Muscle layer of colon (tissue), 2 donors: ENCODE measurements at regions not wholly inside any gene's neighbourhood (a gene's known extent, or its start where the extent isn't known, plus 50 kb on each side); places are given as distances from the start of the nearest gene placed in this dataset.

Experiments used
- H3K27ac ChIP-seq: one replicate; pipeline ENCODE4 v1.7.0; 2013; ENCODE audit warnings: low read depth, mild to moderate bottlenecking, low read length, moderate library complexity
- H3K27me3 ChIP-seq, 2 donors: one replicate each; pipeline ENCODE4 v1.7.0; 2013; ENCODE audit warnings: low read length in 2 of 2, mild to moderate bottlenecking in 2 of 2; ENCODE audit not compliant: insufficient read depth in 2 of 2, control insufficient read depth in 1 of 2
- H3K36me3 ChIP-seq: one replicate; pipeline ENCODE4 v1.7.0; 2013; ENCODE audit warnings: mild to moderate bottlenecking, low read length; ENCODE audit not compliant: insufficient read depth
- H3K4me1 ChIP-seq: one replicate; pipeline ENCODE4 v1.7.0; 2013; ENCODE audit warnings: mild to moderate bottlenecking, low read length; ENCODE audit not compliant: insufficient read depth
- H3K4me3 ChIP-seq, 2 donors: one replicate each; pipeline ENCODE4 v1.7.0; 2013; ENCODE audit warnings: low read length in 2 of 2, low read depth in 1 of 2, mild to moderate bottlenecking in 1 of 2, moderate library complexity in 1 of 2
- H3K9ac ChIP-seq: one replicate; pipeline ENCODE4 v1.7.0; 2013; ENCODE audit warnings: low read length
- H3K9me3 ChIP-seq: one replicate; pipeline ENCODE4 v1.7.0; 2013; ENCODE audit warnings: mild to moderate bottlenecking, low read length
- donor health status: abdominal sarcoma.
- donor health status: Adenocarcinoma of cecum.

- H3K9ac ChIP-seq: no peak overlapping the region
- H3K4me1 ChIP-seq: peaks cover 13% of the 10 kb centered on the region
- H3K9me3 ChIP-seq: no peaks in the 10 kb centered on the region
- H3K4me3 ChIP-seq: no peak overlapping the region
- H3K27ac ChIP-seq: no peak overlapping the region
- H3K36me3 ChIP-seq: no peaks in the 10 kb centered on the region
- no peaks in the 10 kb centered on the region for H3K27me3 ChIP-seq
These were observed 144.0 kb upstream of the IRF2BP2 start for GRCh38 chr1:234753979-234754378.

- H3K9ac ChIP-seq: no peak overlapping the region
- no peaks in the 10 kb centered on the region for H3K36me3 ChIP-seq
- no peak overlapping the region for H3K27ac ChIP-seq
- peaks cover 13% of the 10 kb centered on the region for H3K4me1 ChIP-seq
- H3K27me3 ChIP-seq: no peaks in the 10 kb centered on the region
- no peaks in the 10 kb centered on the region for H3K9me3 ChIP-seq
- no peak overlapping the region for H3K4me3 ChIP-seq
These were observed 142.9 kb upstream of the IRF2BP2 start for GRCh38 chr1:234752927-234753326.

DNA sequence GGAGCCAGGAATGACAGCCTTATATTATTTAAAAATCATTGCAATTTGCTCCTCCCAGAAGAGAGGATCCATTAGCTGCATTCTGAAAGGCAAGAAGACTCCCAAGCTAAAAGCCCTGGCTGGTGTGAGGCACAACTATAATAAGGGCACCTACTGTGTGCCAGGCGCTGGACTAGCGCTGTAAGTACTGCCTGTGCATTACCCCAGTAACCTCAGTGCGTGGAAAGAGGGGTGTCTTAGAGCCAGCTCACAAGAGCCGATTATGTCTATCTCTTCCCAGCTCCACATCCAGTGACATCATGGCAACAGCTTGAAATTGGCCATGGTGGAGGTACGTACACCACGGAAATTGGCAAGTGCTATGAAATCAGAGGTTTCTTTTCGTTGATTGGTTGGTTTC is 141.7 kb upstream of the IRF2BP2 start:
- Histone ChIP-seq H3K4me3 (no peak overlapping the region), H3K27ac (no peak overlapping the region), H3K9me3 (no peaks in the 10 kb centered on the region), H3K4me1 (peaks cover 13% of the 10 kb centered on the region), H3K27me3 (no peaks in the 10 kb centered on the region), H3K36me3 (no peaks in the 10 kb centered on the region), H3K9ac (no peak overlapping the region)

DNA sequence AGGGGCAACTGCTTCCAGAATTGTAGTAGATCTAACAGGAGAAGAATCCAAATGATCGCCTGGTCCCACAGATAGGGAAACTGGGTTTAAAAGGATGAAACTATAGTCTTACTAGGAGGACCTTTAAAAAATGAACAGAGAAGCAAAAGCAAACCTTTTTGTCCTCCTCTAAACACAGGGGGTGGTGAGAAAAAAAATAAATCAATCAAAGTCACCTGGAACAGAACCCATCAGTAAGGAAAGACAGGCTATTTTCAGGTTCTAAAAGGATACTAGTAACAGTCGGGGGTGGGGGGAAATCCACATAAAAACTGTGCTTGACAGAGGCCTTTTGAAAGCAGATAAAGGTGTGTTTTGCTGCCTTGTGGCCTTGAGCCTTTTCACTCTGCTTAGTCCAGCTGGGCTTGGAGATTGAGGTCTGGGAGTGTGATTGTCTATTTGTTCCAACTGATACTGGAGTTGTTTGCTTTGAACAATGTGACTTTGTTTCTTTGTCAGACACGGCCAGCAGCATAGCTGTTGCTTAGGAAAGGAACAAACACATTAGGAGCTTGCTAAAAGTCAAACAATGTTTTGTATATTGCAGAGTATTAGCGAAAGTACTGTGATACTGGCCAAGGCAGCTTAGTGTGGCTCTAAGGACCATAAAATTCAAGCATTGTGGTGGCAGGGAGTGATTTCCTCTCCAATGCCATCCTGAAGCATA is 141.1 kb upstream of the IRF2BP2 start:
- Histone ChIP-seq H3K9ac (no peak overlapping the region), H3K4me3 (no peak overlapping the region), H3K4me1 (peaks cover 13% of the 10 kb centered on the region), H3K36me3 (no peaks in the 10 kb centered on the region), H3K9me3 (no peaks in the 10 kb centered on the region), H3K27me3 (no peaks in the 10 kb centered on the region), H3K27ac (no peak overlapping the region)

DNA sequence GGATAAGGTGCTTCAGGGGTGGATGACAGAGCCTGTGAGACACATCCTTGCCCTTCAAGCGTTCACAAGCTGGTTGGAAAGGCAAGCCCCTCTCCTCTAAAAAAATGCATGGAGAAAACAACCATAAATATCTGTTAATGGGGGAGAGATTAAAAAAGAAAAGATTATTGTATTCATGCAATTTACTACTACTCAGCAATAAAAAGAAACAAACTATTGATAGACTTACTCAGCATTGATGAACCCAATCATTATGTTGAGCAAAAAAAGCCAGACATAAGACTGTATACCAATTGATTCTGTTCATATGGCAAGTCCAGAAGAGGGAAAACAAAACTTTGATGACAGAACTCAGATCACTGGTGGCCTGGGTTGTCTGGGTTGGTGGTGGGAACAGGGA is 138.7 kb upstream of the IRF2BP2 start:
- no peak overlapping the region for H3K9ac ChIP-seq
- H3K27ac ChIP-seq: no peak overlapping the region
- no peak overlapping the region for H3K4me3 ChIP-seq
- H3K27me3 ChIP-seq: no peaks in the 10 kb centered on the region
- no peaks in the 10 kb centered on the region for H3K9me3 ChIP-seq
- no peaks in the 10 kb centered on the region for H3K36me3 ChIP-seq
- peaks cover 6% of the 10 kb centered on the region for H3K4me1 ChIP-seq

DNA sequence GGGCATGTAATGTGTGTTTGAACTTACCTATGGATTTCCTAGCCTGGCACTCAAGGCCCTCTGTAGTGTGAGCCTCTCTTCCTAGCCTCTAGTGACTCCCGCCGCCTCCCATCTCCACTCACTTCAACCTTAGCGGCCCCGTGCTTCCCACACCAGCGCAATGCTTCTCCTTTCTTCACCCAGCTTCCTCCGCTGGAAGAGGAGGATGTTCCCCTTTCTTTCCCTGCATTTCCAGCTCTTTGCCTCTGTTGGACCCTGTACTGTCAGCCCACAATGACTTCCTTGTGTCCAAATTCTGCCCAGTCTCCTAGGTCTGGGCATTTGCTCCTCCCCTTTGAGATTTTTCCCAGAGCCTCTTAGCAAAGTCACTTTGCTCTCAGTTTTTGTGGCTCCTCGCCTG is 138.1 kb upstream of the IRF2BP2 start:
- Histone ChIP-seq H3K9ac (no peak overlapping the region), H3K4me1 (peaks cover 12% of the 10 kb centered on the region), H3K9me3 (no peaks in the 10 kb centered on the region), H3K27me3 (no peaks in the 10 kb centered on the region), H3K4me3 (no peak overlapping the region), H3K27ac (no peak overlapping the region), H3K36me3 (no peaks in the 10 kb centered on the region)

GRCh38 chr1:234746798-234747196 is 136.8 kb upstream of the IRF2BP2 start:
- peaks cover 12% of the 10 kb centered on the region for H3K4me1 ChIP-seq
- H3K9ac ChIP-seq: no peak overlapping the region
- H3K4me3 ChIP-seq: no peak overlapping the region
- no peaks in the 10 kb centered on the region for H3K36me3 ChIP-seq
- H3K27me3 ChIP-seq: no peaks in the 10 kb centered on the region
- no peaks in the 10 kb centered on the region for H3K9me3 ChIP-seq
- H3K27ac ChIP-seq: no peak overlapping the region

GRCh38 chr1:234745844-234746797 is 136.1 kb upstream of the IRF2BP2 start:
- Histone ChIP-seq H3K4me3 (no peak overlapping the region), H3K9ac (no peak overlapping the region), H3K27ac (no peak overlapping the region), H3K36me3 (no peaks in the 10 kb centered on the region), H3K9me3 (no peaks in the 10 kb centered on the region), H3K27me3 (no peaks in the 10 kb centered on the region), H3K4me1 (peaks cover 6% of the 10 kb centered on the region)

GRCh38 chr1:234745276-234745675 is 135.3 kb upstream of the IRF2BP2 start:
- Histone ChIP-seq H3K9ac (no peak overlapping the region), H3K36me3 (no peaks in the 10 kb centered on the region), H3K4me1 (peaks cover 6% of the 10 kb centered on the region), H3K9me3 (no peaks in the 10 kb centered on the region), H3K4me3 (no peak overlapping the region), H3K27ac (no peak overlapping the region), H3K27me3 (no peaks in the 10 kb centered on the region)

- Histone ChIP-seq H3K36me3 (no peaks in the 10 kb centered on the region), H3K4me1 (peaks cover 6% of the 10 kb centered on the region), H3K27me3 (no peaks in the 10 kb centered on the region), H3K27ac (peak overlapping the region; percentile 51), H3K9ac (peak overlapping the region; percentile 3), H3K9me3 (no peaks in the 10 kb centered on the region), H3K4me3 (peak overlapping the region in 1 of 2 donors; percentile 15)
These were observed 134.0 kb upstream of the IRF2BP2 start for GRCh38 chr1:234743791-234744611.

DNA sequence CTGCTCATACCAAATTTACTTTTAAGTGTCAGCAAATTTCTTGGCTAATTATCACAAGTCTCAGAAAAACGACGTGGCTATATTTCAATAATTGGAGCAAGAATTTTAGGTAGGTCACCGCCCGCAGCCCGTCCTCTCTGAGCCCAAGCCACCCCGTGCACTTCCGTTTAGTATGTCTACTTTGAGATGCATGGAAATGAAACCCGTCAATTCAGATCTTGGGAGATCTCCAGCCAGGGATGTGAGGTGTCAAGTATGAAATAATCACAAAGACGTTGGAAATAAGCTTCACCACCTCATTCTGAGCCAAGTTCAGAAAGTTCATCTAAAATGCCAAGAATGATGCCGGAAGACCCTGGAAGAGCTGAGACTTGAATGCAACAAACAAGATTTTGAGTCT is 132.6 kb upstream of the IRF2BP2 start:
- Histone ChIP-seq H3K4me1 (peaks cover 6% of the 10 kb centered on the region), H3K36me3 (no peaks in the 10 kb centered on the region), H3K27ac (no peak overlapping the region), H3K9me3 (no peaks in the 10 kb centered on the region), H3K9ac (no peak overlapping the region), H3K27me3 (no peaks in the 10 kb centered on the region), H3K4me3 (no peak overlapping the region)
